Spleen (tissue), 7 donors: ENCODE measurements at regions not wholly inside any gene's neighbourhood (a gene's known extent, or its start where the extent isn't known, plus 50 kb on each side); places are given as distances from the start of the nearest gene placed in this dataset.

Source experiments
- POLR2A ChIP-seq, 3 donors: fragments of 450-650 bp; IDR thresholded peaks; one replicate each; pipeline ENCODE4 v1.5.1; 2017; ENCODE audit warnings: antibody characterized with exemption in 3 of 3, mild to moderate bottlenecking in 1 of 3
- TF ChIP-seq, protein P1 (sequence below), 11 experiments: fragments of 200-600 bp in 7 of 11; fragments of 450-650 bp in 4 of 11; sonication (generic) in 4 of 11; IDR thresholded peaks in 8 of 11; conservative IDR thresholded peaks in 3 of 11; 1 replicate in 7 of 11; 2 replicates in 4 of 11; pipeline versions ENCODE4 v1.4.0 to v1.8.0; 2016 to 2021; ENCODE audit warnings: antibody characterized with exemption in 11 of 11, inconsistent platforms in 4 of 11, mild to moderate bottlenecking in 1 of 11
- donor health status: DM: no; HTN: no; CAD: no; lungs with moderate emphysema.
- donor health status: DM: no; HTN: no; CAD: no.
- donor health status: DM: no; HTN: no; CAD: no.

DNA sequence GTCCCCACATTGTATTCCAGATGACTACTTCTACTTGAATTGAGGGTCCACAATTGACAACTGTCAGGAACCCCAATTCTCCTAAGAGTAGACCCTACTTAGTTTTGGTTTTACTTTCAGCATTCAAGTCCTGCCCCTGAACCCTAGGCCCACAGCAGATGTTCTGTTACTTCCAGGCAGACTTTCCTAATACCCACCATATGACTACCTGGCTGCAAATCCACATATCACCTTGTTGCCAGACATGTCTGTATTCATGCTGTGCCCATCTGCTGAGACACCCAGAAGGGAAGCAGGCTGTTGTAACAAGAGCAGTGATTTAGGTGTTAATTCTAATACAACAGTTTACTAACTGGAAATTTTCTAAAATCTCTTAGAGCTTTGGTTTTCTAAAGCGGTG lies 235.1 kb upstream of the CCDC54 start:
- TF ChIP-seq POLR2A (IDR thresholded peaks at IDR 0.05) = no peak
- TF ChIP-seq, protein P1, sequence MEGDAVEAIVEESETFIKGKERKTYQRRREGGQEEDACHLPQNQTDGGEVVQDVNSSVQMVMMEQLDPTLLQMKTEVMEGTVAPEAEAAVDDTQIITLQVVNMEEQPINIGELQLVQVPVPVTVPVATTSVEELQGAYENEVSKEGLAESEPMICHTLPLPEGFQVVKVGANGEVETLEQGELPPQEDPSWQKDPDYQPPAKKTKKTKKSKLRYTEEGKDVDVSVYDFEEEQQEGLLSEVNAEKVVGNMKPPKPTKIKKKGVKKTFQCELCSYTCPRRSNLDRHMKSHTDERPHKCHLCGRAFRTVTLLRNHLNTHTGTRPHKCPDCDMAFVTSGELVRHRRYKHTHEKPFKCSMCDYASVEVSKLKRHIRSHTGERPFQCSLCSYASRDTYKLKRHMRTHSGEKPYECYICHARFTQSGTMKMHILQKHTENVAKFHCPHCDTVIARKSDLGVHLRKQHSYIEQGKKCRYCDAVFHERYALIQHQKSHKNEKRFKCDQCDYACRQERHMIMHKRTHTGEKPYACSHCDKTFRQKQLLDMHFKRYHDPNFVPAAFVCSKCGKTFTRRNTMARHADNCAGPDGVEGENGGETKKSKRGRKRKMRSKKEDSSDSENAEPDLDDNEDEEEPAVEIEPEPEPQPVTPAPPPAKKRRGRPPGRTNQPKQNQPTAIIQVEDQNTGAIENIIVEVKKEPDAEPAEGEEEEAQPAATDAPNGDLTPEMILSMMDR (IDR thresholded peaks at IDR 0.05 in 8 of 11, conservative IDR thresholded peaks at IDR 0.05 in 3 of 11) = no peak
